ENCODE measurements at regions not wholly inside any gene's neighbourhood (a gene's known extent, or its start where the extent isn't known, plus 50 kb on each side); places are given as distances from the start of the nearest gene placed in this dataset.

GRCh38 chr14:101444116-101444515 is 117.2 kb upstream of the DIO3 start:
- Histone ChIP-seq H3K9me2 (ENCODE audit: insufficient read depth) (no peaks in the 10 kb centered on the region), H3K4me3 (no peak overlapping the region), H2AFZ (no peak overlapping the region), H3K4me2 (no peak overlapping the region), H3K4me1 (ENCODE audit: insufficient read depth) (no peaks in the 10 kb centered on the region), H4K20me1 (replicated peaks; ENCODE audit: insufficient read depth) (no peaks in the 10 kb centered on the region; the same call in 1 of the 2 replicates), H3K27me3 (ENCODE audit: insufficient read depth) (no peaks in the 10 kb centered on the region), H3K27ac (ENCODE audit: low read depth) (no peak overlapping the region), H3F3A (replicated peaks; ENCODE audit: low read depth) (no peaks in the 10 kb centered on the region), H3K79me2 (replicated peaks; ENCODE audit: insufficient read depth) (no peaks in the 10 kb centered on the region), H3K36me3 (ENCODE audit: insufficient read depth) (no peaks in the 10 kb centered on the region)
- H3K27ac Mint-ChIP-seq, result no peak overlapping the region
- DNase-seq (ENCODE audit: low spot score) (no peak), ATAC-seq (no peak)
- peaks cover 2% of the 10 kb centered on the region for H3K27me3 Mint-ChIP-seq (ENCODE audit: insufficient read depth, low read depth, poor library complexity)
- TF ChIP-seq ETS1 (IDR thresholded peaks at IDR 0.05) (no peak), JUNB (IDR thresholded peaks at IDR 0.05; ENCODE audit: unreplicated experiment) (no peak), STAT1 (IDR thresholded peaks at IDR 0.05; ENCODE audit: unreplicated experiment) (no peak), EZH2phosphoT487 (IDR thresholded peaks at IDR 0.05; ENCODE audit: unreplicated experiment) (no peak), CREB1 (CRISPR knock-in tag; IDR thresholded peaks at IDR 0.05; ENCODE audit: low read depth) (no peak), ZNF462 (CRISPR knock-in tag; IDR thresholded peaks at IDR 0.05) (no peak), CTCF (conservative IDR thresholded peaks at IDR 0.05; ENCODE audit: low read depth in 2 of 2) (no peak), POLR2AphosphoS5 (IDR thresholded peaks at IDR 0.05; ENCODE audit: low read depth) (no peak), NANOG (IDR thresholded peaks at IDR 0.05; ENCODE audit: borderline replicate concordance) (no peak), REST (IDR thresholded peaks at IDR 0.05; ENCODE audit: unreplicated experiment) (no peak), ZNF331 (CRISPR knock-in tag; IDR thresholded peaks at IDR 0.05; ENCODE audit: low read depth) (no peak), ZNF114 (CRISPR knock-in tag; IDR thresholded peaks at IDR 0.05) (no peak), EZH2 (IDR thresholded peaks at IDR 0.05; ENCODE audit: low read depth, unreplicated experiment) (no peak)
- H3K36me3 Mint-ChIP-seq (ENCODE audit: low read depth), result no peaks in the 10 kb centered on the region
- no peak overlapping the region for H3K4me3 Mint-ChIP-seq
- peaks cover 9% of the 10 kb centered on the region; the same call in 2 of the 3 replicates for H3K4me1 Mint-ChIP-seq
- no peaks in the 10 kb centered on the region for H3K9me3 Mint-ChIP-seq
